H1 (cell line): ENCODE measurements at regions not wholly inside any gene's neighbourhood (a gene's known extent, or its start where the extent isn't known, plus 50 kb on each side); places are given as distances from the start of the nearest gene placed in this dataset.

Source experiments
- CTCF ChIA-PET: fragments of 300-600 bp; sonication (Branson Sonifier 250); formaldehyde crosslinking; loops from one replicate; lab custom pipeline; 2021; ENCODE audit not compliant: partially characterized antibody; lab: Charles Lee
- POLR2A ChIA-PET: fragments of 300-600 bp; sonication (Branson Sonifier 250); formaldehyde crosslinking; loops from one replicate; lab custom pipeline; 2021; ENCODE audit warnings: inconsistent platforms; ENCODE audit not compliant: partially characterized antibody; lab: Charles Lee
- DNase-seq, 2 experiments: peaks; one replicate each; pipeline versions ENCODE4 v3.0.0 to v3.0.0-alpha.2; 2010 to 2022; ENCODE audit warnings: low spot score in 2 of 2, low read depth in 1 of 2, mixed read lengths in 1 of 2
- FAIRE-seq: peaks from 2 replicates; lab custom pipeline; 2011; peaks lifted over from hg19 to GRCh38; lab: Jason Lieb, UNC
- H2AFZ ChIP-seq: 2 replicates; pipeline ENCODE4 v1.8.1; 2012; ENCODE audit warnings: low read length, inconsistent platforms
- H2AK5ac ChIP-seq: 2 replicates; pipeline ENCODE4 v1.6.1; 2013; ENCODE audit warnings: low read depth, low read length
- H2BK120ac ChIP-seq: replicated peaks from 2 replicates; pipeline ENCODE3; 2013; ENCODE audit warnings: low read depth, low read length, inconsistent platforms
- H2BK12ac ChIP-seq: 2 replicates; pipeline ENCODE4 v1.6.1; 2013; ENCODE audit warnings: low read depth, low read length
- H2BK15ac ChIP-seq: 2 replicates; pipeline ENCODE4 v1.6.1; 2013; ENCODE audit warnings: low read length
- H2BK20ac ChIP-seq: 2 replicates; pipeline ENCODE4 v1.6.1; 2013; ENCODE audit warnings: low read length
- H2BK5ac ChIP-seq: 2 replicates; pipeline ENCODE4 v1.6.1; 2013; ENCODE audit warnings: low read depth, low read length
- H3K14ac ChIP-seq: 2 replicates; pipeline ENCODE4 v1.6.1; 2013; ENCODE audit warnings: inconsistent platforms; ENCODE audit not compliant: insufficient read length
- H3K18ac ChIP-seq: 2 replicates; pipeline ENCODE4 v1.6.1; 2013; ENCODE audit warnings: low read length; ENCODE audit errors: extremely low read depth
- H3K23ac ChIP-seq: 2 replicates; pipeline ENCODE4 v1.6.1; 2013; ENCODE audit warnings: inconsistent platforms; ENCODE audit not compliant: insufficient read length
- H3K23me2 ChIP-seq: 2 replicates; pipeline ENCODE4 v1.6.1; 2013; ENCODE audit warnings: low read depth, low read length
- H3K27ac ChIP-seq: 2 replicates; pipeline ENCODE4 v1.6.1; 2011; ENCODE audit warnings: low read depth, low read length, inconsistent platforms
- H3K27me3 ChIP-seq, 4 experiments: replicated peaks in 1 of 4; 1 replicate in 1 of 4; 2 replicates in 3 of 4; pipeline versions ENCODE4 v1.6.1 to v1.8.1; 2011 to 2013; ENCODE audit warnings: low read length in 3 of 4, mild to moderate bottlenecking in 3 of 4, inconsistent platforms in 2 of 4, mixed read lengths in 2 of 4, moderate library complexity in 1 of 4; ENCODE audit not compliant: control insufficient read depth in 3 of 4, insufficient read depth in 3 of 4; ENCODE audit errors: extremely low read depth in 1 of 4
- H3K36me3 ChIP-seq, 4 experiments: 2 replicates each; pipeline versions ENCODE4 v1.6.1 to v1.8.1; 2011 to 2013; ENCODE audit warnings: mild to moderate bottlenecking in 4 of 4, low read length in 3 of 4, moderate library complexity in 2 of 4, control low read depth in 1 of 4, inconsistent platforms in 1 of 4; ENCODE audit not compliant: insufficient read depth in 4 of 4, control insufficient read depth in 2 of 4
- H3K4ac ChIP-seq: replicated peaks from 2 replicates; pipeline ENCODE3; 2013; ENCODE audit warnings: low read length, low read depth, mixed read lengths, inconsistent platforms; ENCODE audit not compliant: insufficient read length
- H3K4me1 ChIP-seq, 4 experiments: replicated peaks in 1 of 4; 1 replicate in 1 of 4; 2 replicates in 3 of 4; pipeline versions ENCODE4 v1.6.1 to v1.8.1; 2011 to 2013; ENCODE audit warnings: low read length in 3 of 4, inconsistent platforms in 2 of 4, mixed read lengths in 1 of 4; ENCODE audit not compliant: insufficient read depth in 4 of 4, control insufficient read depth in 3 of 4
- H3K4me2 ChIP-seq, 2 experiments: 2 replicates each; pipeline versions ENCODE4 v1.6.1 to v1.8.1; 2011 to 2013; ENCODE audit warnings: low read depth in 2 of 2, low read length in 2 of 2, control low read depth in 1 of 2, inconsistent platforms in 1 of 2, mild to moderate bottlenecking in 1 of 2; ENCODE audit not compliant: insufficient read depth in 1 of 2
- H3K4me3 ChIP-seq, 4 experiments: fragments of 200-600, 300-600 bp in 1 of 4; sonication (generic), shearing (Covaris generic), sonication (Bioruptor Twin) in 1 of 4; 2 replicates each; pipeline versions ENCODE4 v1.5.1 to v1.8.1; 2011 to 2016; ENCODE audit warnings: low read length in 4 of 4, low read depth in 3 of 4, control low read depth in 2 of 4, inconsistent platforms in 2 of 4, mild to moderate bottlenecking in 2 of 4, mixed read lengths in 1 of 4, moderate library complexity in 1 of 4; ENCODE audit not compliant: insufficient read depth in 2 of 4; ENCODE audit errors: extremely low read depth in 1 of 4
- H3K56ac ChIP-seq: replicated peaks from 2 replicates; pipeline ENCODE3; 2013; ENCODE audit warnings: low read depth, mild to moderate bottlenecking, mixed read lengths, low read length, inconsistent platforms; ENCODE audit not compliant: insufficient read length
- H3K79me1 ChIP-seq: 2 replicates; pipeline ENCODE4 v1.6.1; 2013; ENCODE audit warnings: low read depth, low read length, control low read depth
- H3K79me2 ChIP-seq, 2 experiments: 2 replicates each; pipeline versions ENCODE4 v1.6.1 to v1.8.1; 2012 to 2013; ENCODE audit warnings: low read length in 2 of 2, mild to moderate bottlenecking in 2 of 2, inconsistent platforms in 1 of 2; ENCODE audit not compliant: insufficient read depth in 2 of 2, control insufficient read depth in 1 of 2
- H3K9ac ChIP-seq, 4 experiments: replicated peaks in 1 of 4; 1 replicate in 1 of 4; 2 replicates in 3 of 4; pipeline versions ENCODE4 v1.6.1 to v1.8.1; 2011 to 2013; ENCODE audit warnings: low read depth in 3 of 4, low read length in 3 of 4, control low read depth in 2 of 4, mild to moderate bottlenecking in 2 of 4, moderate library complexity in 2 of 4, inconsistent platforms in 1 of 4; ENCODE audit errors: extremely low read depth in 1 of 4
- H3K9me3 ChIP-seq, 2 experiments: 2 replicates each; pipeline versions ENCODE4 v1.6.1 to v1.8.1; 2012 to 2013; ENCODE audit warnings: mild to moderate bottlenecking in 2 of 2, moderate library complexity in 2 of 2, control low read depth in 1 of 2, inconsistent platforms in 1 of 2, low read depth in 1 of 2, low read length in 1 of 2, mixed read lengths in 1 of 2; ENCODE audit not compliant: insufficient read depth in 2 of 2
- H4K20me1 ChIP-seq, 2 experiments: replicated peaks in 1 of 2; 2 replicates each; pipeline versions ENCODE3 to v1.8.1; 2011 to 2013; ENCODE audit warnings: inconsistent platforms in 2 of 2, low read length in 2 of 2, mild to moderate bottlenecking in 1 of 2; ENCODE audit not compliant: insufficient read depth in 2 of 2, control insufficient read depth in 1 of 2
- H4K5ac ChIP-seq: 2 replicates; pipeline ENCODE4 v1.6.1; 2013; ENCODE audit warnings: low read length, low read depth, mixed read lengths, inconsistent platforms; ENCODE audit not compliant: insufficient read length
- H4K8ac ChIP-seq: 2 replicates; pipeline ENCODE4 v1.8.0; 2013; ENCODE audit warnings: mild to moderate bottlenecking, moderate library complexity, low read length, inconsistent platforms; ENCODE audit not compliant: insufficient read depth; ENCODE audit errors: extremely low read depth
- H4K91ac ChIP-seq: replicated peaks from 2 replicates; pipeline ENCODE3; 2013; ENCODE audit warnings: low read length, mixed read lengths, inconsistent platforms; ENCODE audit not compliant: insufficient read length
- EP300 ChIP-seq, 2 experiments: IDR thresholded peaks; 1 replicate in 1 of 2; 2 replicates in 1 of 2; pipeline ENCODE4 v1.6.1; 2011 to 2012; ENCODE audit warnings: low read depth in 2 of 2, low read length in 2 of 2, mild to moderate bottlenecking in 2 of 2, borderline replicate concordance in 1 of 2, inconsistent platforms in 1 of 2, moderate library complexity in 1 of 2
- HDAC6 ChIP-seq: IDR thresholded peaks from one replicate; pipeline ENCODE4 v1.7.1; 2012; ENCODE audit warnings: low read depth, mild to moderate bottlenecking, inconsistent platforms, low read length, moderate library complexity
- JUND ChIP-seq: IDR thresholded peaks from 2 replicates; pipeline ENCODE4 v1.6.1; 2011; ENCODE audit warnings: mild to moderate bottlenecking, improper control_type of control experiment, low read length
- KDM1A ChIP-seq: fragments of 200-600, 300-600 bp; sonication (generic); IDR thresholded peaks from 2 replicates; pipeline ENCODE4 v1.7.1; 2016; ENCODE audit warnings: mild to moderate bottlenecking, low read length, borderline replicate concordance
- MAFK ChIP-seq: IDR thresholded peaks from 2 replicates; pipeline ENCODE4 v1.6.1; 2012; ENCODE audit warnings: low read depth, mild to moderate bottlenecking, improper control_type of control experiment, low read length
- POLR2A ChIP-seq, 2 experiments: IDR thresholded peaks; 1 replicate in 1 of 2; 2 replicates in 1 of 2; pipeline ENCODE4 v1.6.1; 2011; ENCODE audit warnings: low read depth in 2 of 2, low read length in 2 of 2, mild to moderate bottlenecking in 2 of 2; ENCODE audit errors: control extremely low read depth in 1 of 2
- POU5F1 ChIP-seq: IDR thresholded peaks from 2 replicates; pipeline ENCODE4 v1.6.1; 2011; ENCODE audit warnings: low read depth, mild to moderate bottlenecking, low read length, moderate library complexity
- RAD21 ChIP-seq, 2 experiments: IDR thresholded peaks in 1 of 2; conservative IDR thresholded peaks in 1 of 2; 2 replicates each; pipeline ENCODE4 v1.6.1; 2011; ENCODE audit warnings: low read depth in 2 of 2, low read length in 2 of 2, improper control_type of control experiment in 1 of 2, inconsistent platforms in 1 of 2, mild to moderate bottlenecking in 1 of 2, moderate library complexity in 1 of 2
- RFX5 ChIP-seq: IDR thresholded peaks from 2 replicates; pipeline ENCODE4 v1.6.1; 2011; ENCODE audit warnings: low read depth, low read length, improper control_type of control experiment, borderline replicate concordance
- SP1 ChIP-seq: IDR thresholded peaks from 2 replicates; pipeline ENCODE4 v1.6.1; 2011; ENCODE audit warnings: low read depth, low read length
- TEAD4 ChIP-seq: IDR thresholded peaks from 2 replicates; pipeline ENCODE4 v1.6.1; 2012; ENCODE audit warnings: low read depth, low read length, inconsistent platforms, mixed read lengths
- WGBS, 2 experiments: shearing (Covaris generic) in 1 of 2; methylation state at CpG; one replicate each; pipeline versions ENCODE4 v1.1.6 to v1.1.7; 2013 to 2015; ENCODE audit warnings: low lambda C conversion rate in 2 of 2, mixed read lengths in 2 of 2, inconsistent platforms in 1 of 2, low coverage in 1 of 2, missing lambda C conversion rate in 1 of 2; ENCODE audit not compliant: insufficient replicate concordance in 2 of 2, insufficient coverage in 1 of 2, insufficient read length in 1 of 2; ENCODE audit errors: extremely low coverage in 1 of 2, missing lambda C conversion rate in 1 of 2; 5-methylcytosine and 5-hydroxymethylcytosine counted together
- TF ChIP-seq, protein P1 (sequence below), 3 experiments: IDR thresholded peaks; 1 replicate in 2 of 3; 2 replicates in 1 of 3; pipeline versions ENCODE4 v1.5.1 to v1.6.1; 2011; ENCODE audit warnings: low read length in 3 of 3, mild to moderate bottlenecking in 3 of 3, inconsistent platforms in 2 of 3, low read depth in 1 of 3, moderate library complexity in 1 of 3; ENCODE audit not compliant: insufficient read depth in 1 of 3; ENCODE audit errors: control extremely low read depth in 1 of 3

DNA sequence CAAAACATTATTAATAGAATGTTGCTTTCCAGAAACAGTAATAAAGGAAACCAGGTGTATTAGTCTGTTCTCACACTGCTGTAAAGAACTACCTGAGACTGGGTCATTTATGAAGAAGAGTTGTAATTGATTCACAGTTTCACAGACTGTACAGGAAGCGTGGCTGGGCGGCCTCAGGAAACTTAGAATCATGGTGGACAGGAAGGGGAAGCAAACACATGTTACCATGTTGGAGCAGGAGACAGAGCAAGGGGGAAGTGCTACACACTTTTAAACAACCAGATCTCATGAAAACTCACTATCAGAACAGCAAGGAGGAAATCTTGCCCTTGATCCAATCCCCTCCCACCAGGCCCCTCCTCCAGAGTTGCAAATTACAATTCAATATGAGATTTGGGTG, 815.8 kb downstream of the TRIML1 start:
- no peak overlapping the region for H2AK5ac ChIP-seq
- H3K4ac ChIP-seq: no peak overlapping the region
- POLR2A ChIA-PET: interaction anchor here (0.6 kb wide), 1 partner anchor 223 kb away, joined by 3 read pairs; no protein-coding TSS in a partner anchor
- H4K8ac ChIP-seq: no peak overlapping the region
- H4K91ac ChIP-seq: no peak overlapping the region
- H3K56ac ChIP-seq: no peak overlapping the region
- FAIRE-seq (no peak), DNase-seq (no peak)
- H4K5ac ChIP-seq: no peak overlapping the region
- 100% methylated on average over 2 of the region's 2 CpGs; no CpG with 5 or more reads in 1 of the 2 experiments for WGBS, 2 experiments
- no peak overlapping the region for H3K14ac ChIP-seq
- H3K4me2 ChIP-seq: no peak overlapping the region
- no peak overlapping the region for H2BK5ac ChIP-seq
- H3K4me3 ChIP-seq: no peak overlapping the region
- TF ChIP-seq JUND: no peak
- TF ChIP-seq HDAC6: no peak
- no peak for TF ChIP-seq RFX5
- TF ChIP-seq MAFK: no peak
- no peak for TF ChIP-seq POU5F1
- no peak for TF ChIP-seq SP1
- TF ChIP-seq RAD21 (IDR thresholded peaks at IDR 0.05 in 1 of 2, conservative IDR thresholded peaks at IDR 0.05 in 1 of 2; ENCODE audit: low read depth in 2 of 2, low read length in 2 of 2): no peak
- TF ChIP-seq POLR2A (IDR thresholded peaks at IDR 0.05; ENCODE audit: control extremely low read depth in 1 of 2, low read depth in 2 of 2, low read length in 2 of 2): no peak
- TF ChIP-seq EP300 (IDR thresholded peaks at IDR 0.05; ENCODE audit: borderline replicate concordance in 1 of 2, low read depth in 2 of 2, low read length in 2 of 2): no peak
- no peak for TF ChIP-seq KDM1A
- TF ChIP-seq TEAD4: no peak
- TF ChIP-seq, protein P1, sequence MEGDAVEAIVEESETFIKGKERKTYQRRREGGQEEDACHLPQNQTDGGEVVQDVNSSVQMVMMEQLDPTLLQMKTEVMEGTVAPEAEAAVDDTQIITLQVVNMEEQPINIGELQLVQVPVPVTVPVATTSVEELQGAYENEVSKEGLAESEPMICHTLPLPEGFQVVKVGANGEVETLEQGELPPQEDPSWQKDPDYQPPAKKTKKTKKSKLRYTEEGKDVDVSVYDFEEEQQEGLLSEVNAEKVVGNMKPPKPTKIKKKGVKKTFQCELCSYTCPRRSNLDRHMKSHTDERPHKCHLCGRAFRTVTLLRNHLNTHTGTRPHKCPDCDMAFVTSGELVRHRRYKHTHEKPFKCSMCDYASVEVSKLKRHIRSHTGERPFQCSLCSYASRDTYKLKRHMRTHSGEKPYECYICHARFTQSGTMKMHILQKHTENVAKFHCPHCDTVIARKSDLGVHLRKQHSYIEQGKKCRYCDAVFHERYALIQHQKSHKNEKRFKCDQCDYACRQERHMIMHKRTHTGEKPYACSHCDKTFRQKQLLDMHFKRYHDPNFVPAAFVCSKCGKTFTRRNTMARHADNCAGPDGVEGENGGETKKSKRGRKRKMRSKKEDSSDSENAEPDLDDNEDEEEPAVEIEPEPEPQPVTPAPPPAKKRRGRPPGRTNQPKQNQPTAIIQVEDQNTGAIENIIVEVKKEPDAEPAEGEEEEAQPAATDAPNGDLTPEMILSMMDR (IDR thresholded peaks at IDR 0.05; ENCODE audit: control extremely low read depth in 1 of 3, insufficient read depth in 1 of 3, low read depth in 1 of 3, low read length in 3 of 3): no peak
- no peaks in the 10 kb centered on the region for H3K79me1 ChIP-seq
- H2BK20ac ChIP-seq: no peak overlapping the region
- H3K27me3 ChIP-seq: no peaks in the 10 kb centered on the region
- H2BK15ac ChIP-seq: no peak overlapping the region
- no peaks in the 10 kb centered on the region for H3K79me2 ChIP-seq
- no peaks in the 10 kb centered on the region for H3K36me3 ChIP-seq
- H3K4me1 ChIP-seq: no peaks in the 10 kb centered on the region
- H3K9ac ChIP-seq: no peak overlapping the region
- H3K27ac ChIP-seq: no peak overlapping the region
- H4K20me1 ChIP-seq: no peaks in the 10 kb centered on the region
- no peak overlapping the region for H3K23ac ChIP-seq
- no peak overlapping the region for H3K18ac ChIP-seq
- CTCF ChIA-PET: no interaction called here
- H2BK12ac ChIP-seq: no peak overlapping the region
- no peak overlapping the region for H2AFZ ChIP-seq
- no peak overlapping the region for H2BK120ac ChIP-seq
- no peaks in the 10 kb centered on the region for H3K9me3 ChIP-seq
- no peaks in the 10 kb centered on the region for H3K23me2 ChIP-seq
